ENCODE measurements at regions not wholly inside any gene's neighbourhood (a gene's known extent, or its start where the extent isn't known, plus 50 kb on each side); places are given as distances from the start of the nearest gene placed in this dataset.

DNA sequence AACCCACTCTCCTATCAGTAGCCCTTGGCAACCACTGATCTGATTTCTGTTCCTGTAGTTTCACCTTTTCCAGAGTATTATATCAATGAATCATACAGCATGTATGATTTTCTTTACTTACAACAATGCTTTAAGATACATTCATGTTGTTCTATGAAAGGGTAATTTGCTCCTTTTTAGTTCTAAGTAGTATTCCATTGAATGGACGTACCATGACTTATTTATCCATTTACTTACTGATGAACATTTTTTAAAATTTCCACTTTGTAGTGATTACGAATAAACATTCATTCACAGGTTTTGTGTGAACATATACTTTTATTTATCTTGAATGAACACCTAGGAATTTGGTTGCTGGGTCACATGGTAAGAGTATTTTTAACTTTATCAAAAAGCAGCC lies 620.8 kb downstream of the HTR1A start:
- H2AFZ ChIP-seq (replicated peaks; ENCODE audit: low read length, poor library complexity) = no peak overlapping the region
- H3K9me3 ChIP-seq (ENCODE audit: control insufficient read depth, insufficient read depth, low read length) = no peaks in the 10 kb centered on the region
- H3K4me1 ChIP-seq (ENCODE audit: control insufficient read depth, insufficient read depth, low read length) = no peaks in the 10 kb centered on the region
- H3K36me3 ChIP-seq (ENCODE audit: control insufficient read depth, insufficient read depth, low read length) = no peaks in the 10 kb centered on the region
- H4K20me1 ChIP-seq (ENCODE audit: insufficient read depth, low read length) = no peaks in the 10 kb centered on the region
- no peaks in the 10 kb centered on the region for H3K79me1 ChIP-seq (ENCODE audit: low read depth in 1 of 2, low read length in 2 of 2)
- no peak overlapping the region for H3K4me2 ChIP-seq (ENCODE audit: low read depth, low read length)
- TF ChIP-seq RCOR1 (IDR thresholded peaks at IDR 0.05; ENCODE audit: insufficient replicate concordance, low read length) = no peak
- no peak for TF ChIP-seq MXI1 (IDR thresholded peaks at IDR 0.05; ENCODE audit: borderline replicate concordance, low read depth, low read length)
- TF ChIP-seq, protein P1, sequence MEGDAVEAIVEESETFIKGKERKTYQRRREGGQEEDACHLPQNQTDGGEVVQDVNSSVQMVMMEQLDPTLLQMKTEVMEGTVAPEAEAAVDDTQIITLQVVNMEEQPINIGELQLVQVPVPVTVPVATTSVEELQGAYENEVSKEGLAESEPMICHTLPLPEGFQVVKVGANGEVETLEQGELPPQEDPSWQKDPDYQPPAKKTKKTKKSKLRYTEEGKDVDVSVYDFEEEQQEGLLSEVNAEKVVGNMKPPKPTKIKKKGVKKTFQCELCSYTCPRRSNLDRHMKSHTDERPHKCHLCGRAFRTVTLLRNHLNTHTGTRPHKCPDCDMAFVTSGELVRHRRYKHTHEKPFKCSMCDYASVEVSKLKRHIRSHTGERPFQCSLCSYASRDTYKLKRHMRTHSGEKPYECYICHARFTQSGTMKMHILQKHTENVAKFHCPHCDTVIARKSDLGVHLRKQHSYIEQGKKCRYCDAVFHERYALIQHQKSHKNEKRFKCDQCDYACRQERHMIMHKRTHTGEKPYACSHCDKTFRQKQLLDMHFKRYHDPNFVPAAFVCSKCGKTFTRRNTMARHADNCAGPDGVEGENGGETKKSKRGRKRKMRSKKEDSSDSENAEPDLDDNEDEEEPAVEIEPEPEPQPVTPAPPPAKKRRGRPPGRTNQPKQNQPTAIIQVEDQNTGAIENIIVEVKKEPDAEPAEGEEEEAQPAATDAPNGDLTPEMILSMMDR (conservative IDR thresholded peaks at IDR 0.05; ENCODE audit: low read depth, low read length) = no peak
- no peak for TF ChIP-seq NFE2L2 (IDR thresholded peaks at IDR 0.05; ENCODE audit: low read depth, low read length)
- TF ChIP-seq MAFK (IDR thresholded peaks at IDR 0.05; ENCODE audit: low read depth, low read length) = no peak
- no peak overlapping the region for H2AK9ac ChIP-seq (replicated peaks; ENCODE audit: low read depth, low read length, poor library complexity)
- no peak overlapping the region for H3K27ac ChIP-seq (ENCODE audit: insufficient read depth, low read length)
- H3K4me3 ChIP-seq (ENCODE audit: insufficient read depth, low read depth, low read length) = no peak overlapping the region
- H3K27me3 ChIP-seq (ENCODE audit: control insufficient read depth, insufficient read depth, low read length) = no peaks in the 10 kb centered on the region
- DNase-seq (no peak), ATAC-seq (ENCODE audit: low read depth) (no peak)
- dilution Hi-C loops (cut with HindIII; ENCODE audit: low sequenced_read_pairs, unreplicated experiment) (no loop called here), in situ Hi-C loops (cut with MboI; ENCODE audit: low sequenced_read_pairs) (no loop called here), intact Hi-C loops (cut with micrococcal nuclease) (no loop called here)
- no peak overlapping the region for H3K56ac ChIP-seq (ENCODE audit: extremely low read depth, insufficient read depth, low read length)
- no peak overlapping the region for H4K5ac ChIP-seq (ENCODE audit: low read depth, low read length)
- CTCF ChIA-PET = no interaction called here
- H3K23ac ChIP-seq (ENCODE audit: low read depth, low read length) = no peak overlapping the region
- H2BK15ac ChIP-seq (ENCODE audit: low read depth, low read length) = no peak overlapping the region
- no peak overlapping the region for H3K18ac ChIP-seq (ENCODE audit: low read depth, low read length)
- H4K8ac ChIP-seq (ENCODE audit: low read depth in 2 of 2, low read length in 2 of 2) = no peak overlapping the region
- no peak overlapping the region for H2AK5ac ChIP-seq (ENCODE audit: low read depth, low read length)
- no peaks in the 10 kb centered on the region for H3K9me1 ChIP-seq (ENCODE audit: insufficient read depth, low read length)
- no peak overlapping the region for H2BK120ac ChIP-seq (ENCODE audit: low read depth, low read length)
- H2BK5ac ChIP-seq (ENCODE audit: low read depth, low read length, poor library complexity, severe bottlenecking) = no peak overlapping the region
- POLR2A ChIA-PET (ENCODE audit: unreplicated experiment) = no interaction called here
- no peak overlapping the region for H3K14ac ChIP-seq (replicated peaks; ENCODE audit: low read depth, low read length)
- no peak overlapping the region for H3K4ac ChIP-seq (ENCODE audit: low read depth, low read length)
- BruUV-seq (replicated peaks) = no TSS peak
- no peak overlapping the region for H3K9ac ChIP-seq (ENCODE audit: low read depth, low read length)
- no peak overlapping the region for H2BK20ac ChIP-seq (ENCODE audit: low read depth, low read length)
- no CpG with 5 or more reads among the region's 2 CpGs for WGBS, 2 experiments (ENCODE audit: extremely low coverage in 2 of 2, insufficient read length in 1 of 2)
- H4K91ac ChIP-seq (ENCODE audit: insufficient read depth, low read depth, low read length) = no peak overlapping the region

All from IMR-90 (cell line).